ENCODE measurements at regions not wholly inside any gene's neighbourhood (a gene's known extent, or its start where the extent isn't known, plus 50 kb on each side); places are given as distances from the start of the nearest gene placed in this dataset.

- TF ChIP-seq EZH2phosphoT487 (IDR thresholded peaks at IDR 0.05; ENCODE audit: borderline replicate concordance, low read length): no peak
- TF ChIP-seq CTCF (IDR thresholded peaks at IDR 0.05; ENCODE audit: low read depth, low read length, poor library complexity, severe bottlenecking): no peak
Observed at GRCh38 chr11:80173371-80174136, 732.7 kb upstream of the TENM4 start.
